Glomerular visceral epithelial cell (primary cell): ENCODE measurements at regions not wholly inside any gene's neighbourhood (a gene's known extent, or its start where the extent isn't known, plus 50 kb on each side); places are given as distances from the start of the nearest gene placed in this dataset.
"Not testable (repeated sequence)": the region's sequence is repeated elsewhere in the genome, so short reads cannot be mapped to it uniquely, and the experiment has no call there.

Experiments used
- DNase-seq: peaks from one replicate; pipeline ENCODE4 v3.0.0-alpha.2; 2016; ENCODE audit errors: extremely low spot score

- not testable (repeated sequence) for DNase-seq
Measured at GRCh38 chr9:2394087-2394741, 227.4 kb upstream of the VLDLR start.

GRCh38 chr9:2395814-2396612 is 225.6 kb upstream of the VLDLR start:
- DNase-seq, result no peak

- DNase-seq, result no peak
Measured at GRCh38 chr9:2396622-2397285, 224.8 kb upstream of the VLDLR start.

- not testable (repeated sequence) for DNase-seq
Measured at GRCh38 chr9:2397875-2398274, 223.7 kb upstream of the VLDLR start.

GRCh38 chr9:2401746-2402145 is 219.8 kb upstream of the VLDLR start:
- DNase-seq, result not testable (repeated sequence)

GRCh38 chr9:2403701-2404100 is 217.9 kb upstream of the VLDLR start:
- no peak for DNase-seq

- no peak for DNase-seq
Measured at GRCh38 chr9:2406252-2406651, 215.3 kb upstream of the VLDLR start.

- DNase-seq, result no peak
Measured at GRCh38 chr9:2407450-2407849, 214.1 kb upstream of the VLDLR start.

- DNase-seq, result peak; percentile 40
Measured at GRCh38 chr9:2411459-2412215, 209.9 kb upstream of the VLDLR start.

GRCh38 chr9:2413160-2413805 is 208.3 kb upstream of the VLDLR start:
- no peak for DNase-seq

GRCh38 chr9:2414465-2414864 is 207.1 kb upstream of the VLDLR start:
- no peak for DNase-seq

GRCh38 chr9:2415326-2415725 is 206.3 kb upstream of the VLDLR start:
- DNase-seq, result no peak

GRCh38 chr9:2417730-2418129 is 203.9 kb upstream of the VLDLR start:
- DNase-seq, result no peak

- peak; percentile 63 for DNase-seq
Measured at GRCh38 chr9:2418619-2419018, 203.0 kb upstream of the VLDLR start.

GRCh38 chr9:2419347-2419746 is 202.2 kb upstream of the VLDLR start:
- no peak for DNase-seq

- no peak for DNase-seq
Measured at GRCh38 chr9:2420543-2420942, 201.0 kb upstream of the VLDLR start.

- no peak for DNase-seq
Measured at GRCh38 chr9:2424619-2425033, 197.0 kb upstream of the VLDLR start.

- no peak for DNase-seq
Measured at GRCh38 chr9:2425676-2426075, 195.9 kb upstream of the VLDLR start.

- no peak for DNase-seq
Measured at GRCh38 chr9:2427120-2427891, 194.3 kb upstream of the VLDLR start.

- DNase-seq, result no peak
Measured at GRCh38 chr9:2439957-2440356, 181.6 kb upstream of the VLDLR start.

- not testable (repeated sequence) for DNase-seq
Measured at GRCh38 chr9:2443933-2444332, 177.7 kb upstream of the VLDLR start.
